Endothelial cell of umbilical vein (primary cell): ENCODE measurements at regions not wholly inside any gene's neighbourhood (a gene's known extent, or its start where the extent isn't known, plus 50 kb on each side); places are given as distances from the start of the nearest gene placed in this dataset.

Source experiments
- BruUV-seq: library from RNA; stranded (reverse); fragments of 400-500 nt; replicated peaks from 2 replicates; lab custom pipeline; 2021; lab: Mats Ljungman, UMichigan
- CTCF ChIA-PET: fragments of 300-600, 350-600 bp; sonication (Branson Sonifier 250); formaldehyde crosslinking; loops from one replicate; lab custom pipeline; 2021; ENCODE audit warnings: antibody characterized with exemption, inconsistent platforms; lab: Charles Lee
- POLR2A ChIA-PET: fragments of 300-600, 350-600 bp; sonication (Branson Sonifier 250); formaldehyde crosslinking; loops from one replicate; lab custom pipeline; 2021; ENCODE audit warnings: antibody characterized with exemption, inconsistent platforms; lab: Charles Lee
- DNase-seq: peaks from one replicate; pipeline ENCODE4 v3.0.0-alpha.2; 2011; ENCODE audit warnings: low read depth, low spot score
- FAIRE-seq: peaks from 2 replicates; lab custom pipeline; 2011; peaks lifted over from hg19 to GRCh38; lab: Jason Lieb, UNC
- H2AFZ ChIP-seq: 2 replicates; pipeline ENCODE4 v1.6.0; 2012; ENCODE audit warnings: low read depth, low read length, control low read depth, inconsistent platforms
- H3K27ac ChIP-seq: 2 replicates; pipeline ENCODE4 v1.5.1; 2011; ENCODE audit warnings: low read depth, mild to moderate bottlenecking, control low read depth, low read length, moderate library complexity; ENCODE audit not compliant: insufficient read depth
- H3K27me3 ChIP-seq, 2 experiments: 2 replicates each; pipeline versions ENCODE4 v1.6.0 to v1.6.1; 2011; ENCODE audit warnings: low read length in 2 of 2, mixed read lengths in 1 of 2; ENCODE audit not compliant: control insufficient read depth in 2 of 2, insufficient read depth in 2 of 2
- H3K36me3 ChIP-seq, 2 experiments: 2 replicates in 1 of 2; 3 replicates in 1 of 2; pipeline ENCODE4 v1.5.1; 2011; ENCODE audit warnings: low read length in 2 of 2, mild to moderate bottlenecking in 1 of 2, moderate library complexity in 1 of 2; ENCODE audit not compliant: control insufficient read depth in 2 of 2, insufficient read depth in 2 of 2; ENCODE audit errors: extremely low read depth in 1 of 2
- H3K4me1 ChIP-seq: 3 replicates; pipeline ENCODE4 v1.5.1; 2011; ENCODE audit warnings: mild to moderate bottlenecking, low read length; ENCODE audit not compliant: control insufficient read depth, insufficient read depth; ENCODE audit errors: extremely low read depth
- H3K4me2 ChIP-seq: 2 replicates; pipeline ENCODE4 v1.6.1; 2011; ENCODE audit warnings: low read length, control low read depth, mixed read lengths; ENCODE audit not compliant: insufficient read depth
- H3K4me3 ChIP-seq, 3 experiments: fragments of 200-600 bp in 1 of 3; sonication (generic), shearing (Covaris generic) in 1 of 3; replicated peaks in 1 of 3; 2 replicates each; pipeline ENCODE4 v1.5.1; 2011 to 2016; ENCODE audit warnings: control low read depth in 3 of 3, low read length in 3 of 3, mild to moderate bottlenecking in 2 of 3, inconsistent platforms in 1 of 3, low read depth in 1 of 3, moderate library complexity in 1 of 3; ENCODE audit not compliant: insufficient read depth in 1 of 3
- H3K79me2 ChIP-seq: 2 replicates; pipeline ENCODE4 v1.6.0; 2012; ENCODE audit warnings: low read length, inconsistent platforms; ENCODE audit not compliant: control insufficient read depth, insufficient read depth
- H3K9ac ChIP-seq: replicated peaks from 2 replicates; pipeline ENCODE3; 2011; ENCODE audit warnings: low read length, control low read depth; ENCODE audit not compliant: insufficient read depth; ENCODE audit errors: extremely low read depth
- H3K9me1 ChIP-seq: replicated peaks from 3 replicates; pipeline ENCODE4 v1.6.0; 2011; ENCODE audit warnings: mild to moderate bottlenecking, low read length; ENCODE audit not compliant: control insufficient read depth, insufficient read depth; ENCODE audit errors: extremely low read depth
- H3K9me3 ChIP-seq: replicated peaks from 2 replicates; pipeline ENCODE4 v1.5.1; 2012; ENCODE audit warnings: low read length, inconsistent platforms; ENCODE audit not compliant: control insufficient read depth, insufficient read depth
- H4K20me1 ChIP-seq: replicated peaks from 2 replicates; pipeline ENCODE3; 2011; ENCODE audit warnings: mild to moderate bottlenecking, low read length; ENCODE audit not compliant: control insufficient read depth, insufficient read depth; ENCODE audit errors: extremely low read depth
- EZH2 ChIP-seq: IDR thresholded peaks from 2 replicates; pipeline ENCODE4 v1.6.1; 2012; ENCODE audit warnings: borderline replicate concordance, low read depth, mild to moderate bottlenecking, moderate library complexity, low read length, inconsistent platforms; ENCODE audit not compliant: severe bottlenecking
- FOS ChIP-seq: IDR thresholded peaks from 2 replicates; pipeline ENCODE4 v1.6.1; 2011; ENCODE audit warnings: mild to moderate bottlenecking, low read length, moderate library complexity, borderline replicate concordance; ENCODE audit not compliant: insufficient read depth
- GATA2 ChIP-seq: IDR thresholded peaks from 2 replicates; pipeline ENCODE4 v1.7.0; 2011; ENCODE audit warnings: low read depth, mild to moderate bottlenecking, moderate library complexity, mixed read lengths, low read length; ENCODE audit not compliant: insufficient read length, insufficient read depth
- JUN ChIP-seq: IDR thresholded peaks from 2 replicates; pipeline ENCODE4 v1.6.1; 2011; ENCODE audit warnings: borderline replicate concordance, low read depth; ENCODE audit not compliant: insufficient read length, insufficient read depth
- MAX ChIP-seq: IDR thresholded peaks from 2 replicates; pipeline ENCODE4 v1.6.1; 2011; ENCODE audit not compliant: insufficient read depth, insufficient read length
- MYC ChIP-seq: IDR thresholded peaks from one replicate; pipeline ENCODE4 v1.6.1; 2011; ENCODE audit warnings: mild to moderate bottlenecking, low read depth, low read length
- POLR2A ChIP-seq: IDR thresholded peaks from 2 replicates; pipeline ENCODE4 v1.6.1; 2012; ENCODE audit warnings: low read depth, mild to moderate bottlenecking, control low read depth, low read length
- POLR2AphosphoS5 ChIP-seq: IDR thresholded peaks from 2 replicates; pipeline ENCODE4 v1.6.1; 2012; ENCODE audit warnings: low read depth, mild to moderate bottlenecking, control low read depth, low read length, moderate library complexity; ENCODE audit not compliant: insufficient read depth
- dilution Hi-C: fragments of 300-500 bp; cut with MboI; formaldehyde crosslinking; loops from one replicate; pipeline ENCODE4 v1.15.0; 2019; ENCODE audit warnings: low sequenced_read_pairs; ENCODE audit not compliant: extremely low pct_ligation_motif_present
- intact Hi-C: fragments of 100-400 bp; cut with micrococcal nuclease; formaldehyde crosslinking; loops from one replicate; pipeline ENCODE4 v1.10.0; 2022
- TF ChIP-seq, protein P1 (sequence below), 2 donors: IDR thresholded peaks; 1 replicate in 1 of 2; 2 replicates in 1 of 2; pipeline ENCODE4 v1.5.1; 2011; ENCODE audit warnings: low read length in 2 of 2, mild to moderate bottlenecking in 2 of 2, moderate library complexity in 2 of 2, control low read depth in 1 of 2, inconsistent platforms in 1 of 2, low read depth in 1 of 2; ENCODE audit not compliant: insufficient read depth in 1 of 2; ENCODE audit errors: extremely low read depth in 1 of 2

DNA sequence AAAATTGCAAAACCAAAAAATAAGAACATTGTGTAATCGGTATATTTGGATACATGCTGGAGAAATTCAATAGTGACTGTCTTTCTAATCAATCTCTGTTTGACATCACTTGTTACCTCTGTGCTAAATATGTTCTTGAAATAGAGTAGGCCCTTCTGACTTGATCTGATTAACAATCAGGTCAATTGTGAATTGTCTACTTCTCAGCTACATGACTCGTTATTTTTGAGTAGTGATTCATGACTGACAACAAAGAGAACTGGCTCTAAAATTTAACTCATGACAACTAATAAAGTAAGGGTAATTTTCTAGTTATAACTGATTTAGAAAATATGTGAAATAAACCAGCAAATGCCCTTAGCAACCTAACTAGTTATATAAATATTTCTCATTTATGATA, 312.1 kb downstream of the TMX3 start:
- Histone ChIP-seq H3K4me3 (no peak overlapping the region), H4K20me1 (no peaks in the 10 kb centered on the region), H3K9me3 (no peaks in the 10 kb centered on the region), H3K9ac (no peak overlapping the region), H3K36me3 (no peaks in the 10 kb centered on the region), H3K4me2 (no peak overlapping the region), H3K27me3 (no peaks in the 10 kb centered on the region), H3K9me1 (no peaks in the 10 kb centered on the region), H3K27ac (no peak overlapping the region), H3K4me1 (no peaks in the 10 kb centered on the region), H2AFZ (no peak overlapping the region), H3K79me2 (no peaks in the 10 kb centered on the region)
- dilution Hi-C loops (no loop called here), intact Hi-C loops (no loop called here)
- FAIRE-seq, result no peak
- POLR2A ChIA-PET, result no interaction called here
- CTCF ChIA-PET, result no interaction called here
- BruUV-seq, result no TSS peak
- TF ChIP-seq MAX (no peak), EZH2 (no peak), GATA2 (no peak), JUN (no peak), POLR2AphosphoS5 (no peak), FOS (no peak), POLR2A (no peak), MYC (no peak)
- TF ChIP-seq, protein P1, sequence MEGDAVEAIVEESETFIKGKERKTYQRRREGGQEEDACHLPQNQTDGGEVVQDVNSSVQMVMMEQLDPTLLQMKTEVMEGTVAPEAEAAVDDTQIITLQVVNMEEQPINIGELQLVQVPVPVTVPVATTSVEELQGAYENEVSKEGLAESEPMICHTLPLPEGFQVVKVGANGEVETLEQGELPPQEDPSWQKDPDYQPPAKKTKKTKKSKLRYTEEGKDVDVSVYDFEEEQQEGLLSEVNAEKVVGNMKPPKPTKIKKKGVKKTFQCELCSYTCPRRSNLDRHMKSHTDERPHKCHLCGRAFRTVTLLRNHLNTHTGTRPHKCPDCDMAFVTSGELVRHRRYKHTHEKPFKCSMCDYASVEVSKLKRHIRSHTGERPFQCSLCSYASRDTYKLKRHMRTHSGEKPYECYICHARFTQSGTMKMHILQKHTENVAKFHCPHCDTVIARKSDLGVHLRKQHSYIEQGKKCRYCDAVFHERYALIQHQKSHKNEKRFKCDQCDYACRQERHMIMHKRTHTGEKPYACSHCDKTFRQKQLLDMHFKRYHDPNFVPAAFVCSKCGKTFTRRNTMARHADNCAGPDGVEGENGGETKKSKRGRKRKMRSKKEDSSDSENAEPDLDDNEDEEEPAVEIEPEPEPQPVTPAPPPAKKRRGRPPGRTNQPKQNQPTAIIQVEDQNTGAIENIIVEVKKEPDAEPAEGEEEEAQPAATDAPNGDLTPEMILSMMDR (IDR thresholded peaks at IDR 0.05; ENCODE audit: extremely low read depth in 1 of 2, insufficient read depth in 1 of 2, low read depth in 1 of 2, low read length in 2 of 2), result no peak
- DNase-seq, result no peak
